Trophoblast cell (in vitro differentiated cells and primary cell): ENCODE measurements at regions not wholly inside any gene's neighbourhood (a gene's known extent, or its start where the extent isn't known, plus 50 kb on each side); places are given as distances from the start of the nearest gene placed in this dataset.

ENCODE experiments used
- DNase-seq, 2 donors: peaks; one replicate each; pipeline ENCODE4 v3.0.0-alpha.2; 2016
- H2AFZ ChIP-seq: 2 replicates; pipeline ENCODE4 v1.6.1; 2013; ENCODE audit warnings: low read length, moderate library complexity, mild to moderate bottlenecking; ENCODE audit not compliant: insufficient read depth, poor library complexity
- H2AK5ac ChIP-seq: 2 replicates; pipeline ENCODE4 v1.6.1; 2013; ENCODE audit warnings: mild to moderate bottlenecking, low read length
- H2BK120ac ChIP-seq: 2 replicates; pipeline ENCODE4 v1.6.1; 2013; ENCODE audit warnings: low read length, mild to moderate bottlenecking, moderate library complexity; ENCODE audit not compliant: insufficient read depth, poor library complexity
- H2BK12ac ChIP-seq: 2 replicates; pipeline ENCODE4 v1.6.1; 2013; ENCODE audit warnings: mild to moderate bottlenecking, low read length, moderate library complexity
- H2BK5ac ChIP-seq: 2 replicates; pipeline ENCODE4 v1.6.1; 2013; ENCODE audit warnings: low read length, low read depth, moderate library complexity, mild to moderate bottlenecking; ENCODE audit not compliant: poor library complexity
- H3K14ac ChIP-seq: 2 replicates; pipeline ENCODE4 v1.6.1; 2013; ENCODE audit warnings: mild to moderate bottlenecking, low read length
- H3K18ac ChIP-seq: 2 replicates; pipeline ENCODE4 v1.6.1; 2013; ENCODE audit warnings: mild to moderate bottlenecking, low read length
- H3K23ac ChIP-seq: 2 replicates; pipeline ENCODE4 v1.6.1; 2013; ENCODE audit warnings: low read length
- H3K27ac ChIP-seq: 2 replicates; pipeline ENCODE4 v1.5.1; 2013; ENCODE audit warnings: low read depth, mild to moderate bottlenecking, inconsistent platforms, low read length, moderate library complexity
- H3K27me3 ChIP-seq: 2 replicates; pipeline ENCODE4 v1.6.1; 2013; ENCODE audit warnings: inconsistent platforms, mild to moderate bottlenecking, low read length, moderate library complexity; ENCODE audit not compliant: insufficient read depth
- H3K36me3 ChIP-seq, 2 experiments: 1 replicate in 1 of 2; 2 replicates in 1 of 2; pipeline ENCODE4 v1.6.1; 2013; ENCODE audit warnings: low read length in 2 of 2, mild to moderate bottlenecking in 2 of 2, moderate library complexity in 1 of 2; ENCODE audit not compliant: insufficient read depth in 2 of 2, control insufficient read depth in 1 of 2
- H3K4ac ChIP-seq: 2 replicates; pipeline ENCODE4 v1.6.1; 2013; ENCODE audit warnings: low read depth, mild to moderate bottlenecking, low read length, moderate library complexity
- H3K4me1 ChIP-seq, 2 experiments: 1 replicate in 1 of 2; 2 replicates in 1 of 2; pipeline ENCODE4 v1.6.1; 2013; ENCODE audit warnings: low read length in 2 of 2, mild to moderate bottlenecking in 2 of 2, moderate library complexity in 1 of 2; ENCODE audit not compliant: insufficient read depth in 2 of 2, control insufficient read depth in 1 of 2
- H3K4me2 ChIP-seq: 2 replicates; pipeline ENCODE4 v1.6.1; 2013; ENCODE audit warnings: inconsistent platforms, mild to moderate bottlenecking, low read length, moderate library complexity
- H3K4me3 ChIP-seq: 2 replicates; pipeline ENCODE4 v1.5.1; 2013; ENCODE audit warnings: mild to moderate bottlenecking, low read depth, low read length, inconsistent platforms
- H3K79me1 ChIP-seq: one replicate; pipeline ENCODE4 v1.6.1; 2013; ENCODE audit warnings: low read length
- H3K79me2 ChIP-seq: 2 replicates; pipeline ENCODE4 v1.6.1; 2013; ENCODE audit warnings: low read length, mild to moderate bottlenecking; ENCODE audit not compliant: control insufficient read depth, insufficient read depth, poor library complexity
- H3K9ac ChIP-seq: 2 replicates; pipeline ENCODE4 v1.6.1; 2013; ENCODE audit warnings: mild to moderate bottlenecking, low read length
- H3K9me3 ChIP-seq: 2 replicates; pipeline ENCODE4 v1.6.1; 2013; ENCODE audit warnings: low read depth, mild to moderate bottlenecking, control low read depth, inconsistent platforms, low read length; ENCODE audit not compliant: insufficient read depth
- H4K12ac ChIP-seq: 2 replicates; pipeline ENCODE4 v1.6.1; 2013; ENCODE audit warnings: low read depth, mild to moderate bottlenecking, low read length, moderate library complexity
- H4K8ac ChIP-seq: 2 replicates; pipeline ENCODE4 v1.6.1; 2013; ENCODE audit warnings: low read depth, mild to moderate bottlenecking, low read length, moderate library complexity
- H4K91ac ChIP-seq: one replicate; pipeline ENCODE4 v1.6.1; 2013; ENCODE audit warnings: low read depth, mild to moderate bottlenecking, low read length, moderate library complexity
- WGBS: extraction: QIAGEN DNeasy Blood & Tissue Kit; methylation state at CpG from one replicate; pipeline ENCODE4 v1.1.7; 2013; ENCODE audit warnings: missing lambda C conversion rate; ENCODE audit not compliant: insufficient read length, insufficient coverage; ENCODE audit errors: extremely low coverage; 5-methylcytosine and 5-hydroxymethylcytosine counted together

DNA sequence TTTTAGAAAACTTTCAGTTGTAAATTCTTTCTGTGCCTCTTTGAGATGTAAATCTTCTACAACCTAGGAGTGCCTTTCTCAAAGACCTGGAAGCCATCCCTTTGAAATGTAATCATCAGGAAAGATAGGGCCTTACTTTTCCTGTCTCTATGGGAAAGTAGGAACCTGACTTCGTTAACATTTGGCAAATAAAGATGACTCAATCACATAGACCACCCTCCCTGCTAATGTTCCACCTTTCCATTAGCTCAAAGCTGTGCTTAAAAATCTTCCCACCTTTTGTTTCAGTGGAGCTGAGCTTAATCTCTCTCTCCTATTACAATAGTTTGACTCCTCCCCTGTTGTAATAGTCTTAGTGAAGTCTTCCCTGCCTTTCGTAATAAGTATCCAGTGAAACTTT, 247.7 kb downstream of the OLFM4 start:
- H4K12ac ChIP-seq = no peak overlapping the region
- no peak overlapping the region for H3K4me2 ChIP-seq
- H3K9ac ChIP-seq = no peak overlapping the region
- no peak overlapping the region for H3K27ac ChIP-seq
- no peaks in the 10 kb centered on the region for H3K4me1 ChIP-seq
- H4K91ac ChIP-seq = no peak overlapping the region
- no peak overlapping the region for H2BK12ac ChIP-seq
- no peak overlapping the region for H3K4ac ChIP-seq
- H3K23ac ChIP-seq = no peak overlapping the region
- H3K36me3 ChIP-seq = no peaks in the 10 kb centered on the region
- H3K79me1 ChIP-seq = no peaks in the 10 kb centered on the region
- H3K27me3 ChIP-seq = no peaks in the 10 kb centered on the region
- WGBS = no CpG with 5 or more reads among the region's 2 CpGs
- no peak for DNase-seq
- H3K79me2 ChIP-seq = no peaks in the 10 kb centered on the region
- no peak overlapping the region for H3K18ac ChIP-seq
- no peak overlapping the region for H3K4me3 ChIP-seq
- no peak overlapping the region for H2BK5ac ChIP-seq
- H2AFZ ChIP-seq = no peak overlapping the region
- H2BK120ac ChIP-seq = no peak overlapping the region
- H2AK5ac ChIP-seq = no peak overlapping the region
- H3K14ac ChIP-seq = no peak overlapping the region
- H3K9me3 ChIP-seq = no peaks in the 10 kb centered on the region
- H4K8ac ChIP-seq = no peak overlapping the region

DNA sequence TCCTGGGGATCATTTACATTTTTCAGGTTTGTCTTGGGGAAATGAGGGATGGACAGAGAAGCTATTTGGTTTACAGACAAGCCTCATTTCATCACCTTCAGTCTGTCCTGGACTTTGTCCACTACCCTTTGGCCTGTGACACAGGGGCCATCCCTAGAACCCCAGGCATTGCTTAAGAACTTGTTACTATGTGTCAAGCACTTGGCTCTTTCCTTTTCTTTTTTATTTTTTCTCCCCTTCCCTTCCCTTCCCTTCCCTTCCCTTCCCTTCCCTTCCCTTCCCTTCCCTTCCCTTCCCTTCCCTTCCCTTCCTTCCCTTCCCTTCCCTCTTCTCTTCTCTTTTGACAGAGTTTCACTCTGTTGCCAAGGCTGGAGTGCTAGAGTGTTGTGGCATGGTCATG, 253.1 kb downstream of the OLFM4 start:
- Histone ChIP-seq H4K8ac (no peak overlapping the region), H2AK5ac (no peak overlapping the region), H3K36me3 (no peaks in the 10 kb centered on the region), H2BK12ac (no peak overlapping the region), H3K4ac (no peak overlapping the region), H3K4me1 (no peaks in the 10 kb centered on the region), H3K18ac (no peak overlapping the region), H2BK5ac (no peak overlapping the region), H3K9ac (no peak overlapping the region), H4K91ac (no peak overlapping the region), H2AFZ (no peak overlapping the region), H3K14ac (no peak overlapping the region), H3K4me2 (no peak overlapping the region), H3K4me3 (no peak overlapping the region), H3K23ac (no peak overlapping the region), H3K27me3 (no peaks in the 10 kb centered on the region), H3K27ac (no peak overlapping the region), H3K79me1 (no peaks in the 10 kb centered on the region), H2BK120ac (no peak overlapping the region), H4K12ac (no peak overlapping the region), H3K9me3 (no peaks in the 10 kb centered on the region), H3K79me2 (no peaks in the 10 kb centered on the region)
- no peak for DNase-seq

DNA sequence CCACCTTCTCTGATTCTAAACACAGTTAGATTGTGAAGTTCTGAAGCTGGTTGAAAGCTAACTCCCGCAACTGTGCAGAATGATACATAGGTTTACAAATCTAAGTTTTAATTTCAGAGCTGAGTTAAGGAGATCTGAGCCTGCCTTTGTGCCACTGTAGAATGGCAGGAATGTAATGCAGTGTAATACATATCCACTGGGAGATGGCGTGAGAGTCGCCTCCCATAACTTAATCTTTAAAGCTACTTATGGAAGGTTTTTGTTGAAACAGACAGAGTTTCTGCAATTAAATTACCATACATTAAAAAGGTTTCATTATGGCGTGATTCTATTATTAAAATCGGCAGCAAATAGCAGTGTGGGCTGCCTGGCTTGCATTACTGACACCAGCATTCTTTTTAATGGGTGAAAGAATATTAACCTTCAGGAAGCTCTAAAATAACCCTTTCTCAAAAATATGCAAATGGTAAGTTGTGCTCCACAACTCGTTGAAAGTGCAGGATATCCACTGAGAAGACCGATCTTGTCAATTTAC, 257.4 kb downstream of the OLFM4 start:
- Histone ChIP-seq H3K23ac (no peak overlapping the region), H3K4me1 (no peaks in the 10 kb centered on the region), H3K79me1 (no peaks in the 10 kb centered on the region), H2AFZ (no peak overlapping the region), H3K27ac (no peak overlapping the region), H3K79me2 (no peaks in the 10 kb centered on the region), H3K9me3 (no peaks in the 10 kb centered on the region), H3K4me3 (no peak overlapping the region), H4K8ac (no peak overlapping the region), H3K9ac (no peak overlapping the region), H4K91ac (no peak overlapping the region), H2BK12ac (no peak overlapping the region), H3K36me3 (no peaks in the 10 kb centered on the region), H3K4ac (no peak overlapping the region), H2BK5ac (no peak overlapping the region), H2BK120ac (no peak overlapping the region), H3K14ac (no peak overlapping the region), H3K27me3 (no peaks in the 10 kb centered on the region), H3K4me2 (no peak overlapping the region), H2AK5ac (no peak overlapping the region), H3K18ac (no peak overlapping the region), H4K12ac (no peak overlapping the region)
- WGBS = no CpG with 5 or more reads among the region's 7 CpGs
- no peak for DNase-seq

DNA sequence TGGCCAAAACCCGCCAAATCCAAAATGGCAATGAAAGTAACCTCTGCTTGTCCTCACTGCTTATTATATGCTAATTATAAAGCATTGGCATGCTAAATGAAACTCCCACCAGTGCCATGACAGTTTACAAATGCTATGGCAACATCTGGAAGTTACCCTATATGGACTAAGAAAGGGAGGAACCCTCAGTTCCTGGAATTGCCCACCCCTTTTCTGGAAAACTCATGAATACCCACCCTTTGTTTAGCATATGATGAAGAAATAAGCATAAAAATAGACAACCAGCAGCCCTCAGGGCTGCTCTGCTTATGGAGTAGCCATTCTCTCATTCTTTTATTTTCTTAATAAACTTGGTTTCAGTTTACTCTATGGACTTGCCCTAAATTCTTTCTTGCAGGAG, 269.8 kb downstream of the OLFM4 start:
- no peak overlapping the region for H3K18ac ChIP-seq
- no peak overlapping the region for H2AFZ ChIP-seq
- no peak overlapping the region for H2AK5ac ChIP-seq
- no CpG with 5 or more reads among the region's 1 CpG for WGBS
- no peak overlapping the region for H3K23ac ChIP-seq
- no peak overlapping the region for H3K4ac ChIP-seq
- H3K4me3 ChIP-seq = no peak overlapping the region
- H3K79me2 ChIP-seq = no peaks in the 10 kb centered on the region
- no peak overlapping the region for H3K27ac ChIP-seq
- no peaks in the 10 kb centered on the region for H3K27me3 ChIP-seq
- H3K4me2 ChIP-seq = no peak overlapping the region
- no peak overlapping the region for H4K8ac ChIP-seq
- no peak overlapping the region for H4K91ac ChIP-seq
- H3K36me3 ChIP-seq = no peaks in the 10 kb centered on the region
- no peak overlapping the region for H2BK120ac ChIP-seq
- no peak overlapping the region for H2BK12ac ChIP-seq
- H3K9ac ChIP-seq = no peak overlapping the region
- H4K12ac ChIP-seq = no peak overlapping the region
- H2BK5ac ChIP-seq = no peak overlapping the region
- no peaks in the 10 kb centered on the region for H3K9me3 ChIP-seq
- no peaks in the 10 kb centered on the region for H3K4me1 ChIP-seq
- H3K14ac ChIP-seq = no peak overlapping the region
- H3K79me1 ChIP-seq = no peaks in the 10 kb centered on the region
- no peak for DNase-seq
